SK-N-SH treated with all-trans-retinoic acid at 6 μM for 48 hours (cell line): ENCODE measurements at regions not wholly inside any gene's neighbourhood (a gene's known extent, or its start where the extent isn't known, plus 50 kb on each side); places are given as distances from the start of the nearest gene placed in this dataset.

Experiments used
- ATAC-seq: fragments of 200-7000 bp; cut with Tn5 transposase; 3 replicates; pipeline ENCODE4 v1.9.1; 2020; ENCODE audit warnings: mild to moderate bottlenecking, moderate library complexity
- CREB5 ChIP-seq: fragments of 250-450 bp; sonication (Bioruptor Pico); IDR thresholded peaks from 2 replicates; pipeline ENCODE4 v1.5.1; 2020; ENCODE audit warnings: low read depth, mild to moderate bottlenecking, moderate library complexity
- CSDC2 ChIP-seq: fragments of 250-450 bp; sonication (Bioruptor Pico); IDR thresholded peaks from 2 replicates; pipeline ENCODE4 v1.5.0; 2020; ENCODE audit warnings: mild to moderate bottlenecking, moderate library complexity
- CSRNP3 ChIP-seq: fragments of 250-450 bp; sonication (Bioruptor Pico); IDR thresholded peaks from 2 replicates; pipeline ENCODE4 v1.5.1; 2021; ENCODE audit warnings: mild to moderate bottlenecking, moderate library complexity
- ESRRG ChIP-seq: fragments of 250-450 bp; sonication (Bioruptor Pico); IDR thresholded peaks from 2 replicates; pipeline ENCODE4 v1.6.1; 2021; ENCODE audit warnings: mild to moderate bottlenecking
- GLIS3 ChIP-seq: fragments of 250-450 bp; sonication (Bioruptor Pico); IDR thresholded peaks from 2 replicates; pipeline ENCODE4 v1.5.0; 2020; ENCODE audit warnings: mild to moderate bottlenecking, moderate library complexity
- ISL1 ChIP-seq: fragments of 250-450 bp; sonication (Bioruptor Pico); IDR thresholded peaks from 2 replicates; pipeline ENCODE4 v2.1.2; 2022; ENCODE audit warnings: mild to moderate bottlenecking, moderate library complexity
- OSR1 ChIP-seq: fragments of 250-450 bp; sonication (Bioruptor Pico); IDR thresholded peaks from 2 replicates; pipeline ENCODE4 v1.8.0; 2022; ENCODE audit warnings: moderate library complexity, mild to moderate bottlenecking, inconsistent platforms
- POU6F1 ChIP-seq: fragments of 250-450 bp; sonication (Bioruptor Pico); IDR thresholded peaks from 2 replicates; pipeline ENCODE4 v1.8.0; 2021; ENCODE audit warnings: low read depth, mild to moderate bottlenecking, moderate library complexity, borderline replicate concordance
- PPARA ChIP-seq: fragments of 250-450 bp; sonication (Bioruptor Pico); IDR thresholded peaks from 2 replicates; pipeline ENCODE4 v1.5.0; 2020; ENCODE audit warnings: mild to moderate bottlenecking, borderline replicate concordance
- RARB ChIP-seq: fragments of 250-450 bp; sonication (Bioruptor Pico); IDR thresholded peaks from 2 replicates; pipeline ENCODE4 v1.8.0; 2021; ENCODE audit warnings: mild to moderate bottlenecking, moderate library complexity
- SNAI2 ChIP-seq: fragments of 250-450 bp; sonication (Bioruptor Pico); IDR thresholded peaks from 2 replicates; pipeline ENCODE4 v1.5.0; 2020; ENCODE audit warnings: mild to moderate bottlenecking, moderate library complexity
- TCF4 ChIP-seq: fragments of 250-450 bp; sonication (Bioruptor Pico); IDR thresholded peaks from 2 replicates; pipeline ENCODE4 v1.8.0; 2021; ENCODE audit warnings: mild to moderate bottlenecking, moderate library complexity, borderline replicate concordance
- TSHZ2 ChIP-seq: fragments of 250-450 bp; sonication (Bioruptor Pico); IDR thresholded peaks from 2 replicates; pipeline ENCODE4 v1.5.0; 2020; ENCODE audit warnings: mild to moderate bottlenecking, moderate library complexity
- ZC3H10 ChIP-seq: fragments of 250-450 bp; sonication (Bioruptor Pico); IDR thresholded peaks from 2 replicates; pipeline ENCODE4 v1.5.1; 2021; ENCODE audit warnings: mild to moderate bottlenecking, moderate library complexity
- ZFP3 ChIP-seq: fragments of 250-450 bp; sonication (Bioruptor Pico); IDR thresholded peaks from 2 replicates; pipeline ENCODE4 v1.5.0; 2020; ENCODE audit warnings: mild to moderate bottlenecking, moderate library complexity
- ZNF565 ChIP-seq: fragments of 450-650 bp; formaldehyde crosslinking; conservative IDR thresholded peaks from 2 replicates; pipeline ENCODE4 v1.5.0; 2020; ENCODE audit warnings: low read depth, mild to moderate bottlenecking, moderate library complexity
- ZNF70 ChIP-seq: fragments of 450-650 bp; formaldehyde crosslinking; IDR thresholded peaks from 2 replicates; pipeline ENCODE4 v1.5.0; 2020; ENCODE audit warnings: mild to moderate bottlenecking, moderate library complexity
- ZNF8 ChIP-seq: fragments of 450-650 bp; formaldehyde crosslinking; IDR thresholded peaks from 2 replicates; pipeline ENCODE4 v1.5.0; 2020; ENCODE audit warnings: mild to moderate bottlenecking, moderate library complexity
- TF ChIP-seq, protein P1 (sequence below): fragments of 250-450 bp; sonication (Bioruptor Pico); IDR thresholded peaks from 2 replicates; pipeline ENCODE4 v1.8.0; 2020; ENCODE audit warnings: mild to moderate bottlenecking, moderate library complexity, borderline replicate concordance

DNA sequence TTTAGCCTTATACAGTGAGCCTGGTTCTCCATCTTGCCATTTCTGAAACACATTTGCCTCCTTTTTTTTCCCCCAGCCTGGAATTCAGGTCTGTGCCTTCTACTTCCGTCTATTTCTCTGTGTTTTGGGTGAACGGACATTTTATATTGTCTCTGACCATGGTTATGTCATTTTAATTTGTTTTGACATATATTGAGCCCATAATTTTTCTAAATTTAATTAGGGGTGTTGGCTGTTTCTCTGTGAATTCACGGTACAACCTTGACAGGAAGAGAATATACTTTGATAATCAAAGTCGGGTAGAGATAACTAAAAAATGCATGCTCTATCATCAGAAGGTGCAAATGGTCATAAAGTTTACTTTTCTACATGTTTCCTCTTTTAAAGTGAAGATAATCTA lies 361.4 kb downstream of the VGLL3 start:
- ATAC-seq, result no peak
- no peak for TF ChIP-seq CSDC2 (CRISPR knock-in tag)

GRCh38 chr3:86624192-86624591 lies 366.8 kb downstream of the VGLL3 start:
- no peak for ATAC-seq
- TF ChIP-seq CSRNP3, result no peak
- no peak for TF ChIP-seq POU6F1
- no peak for TF ChIP-seq PPARA (CRISPR knock-in tag)
- TF ChIP-seq ZNF70 (CRISPR knock-in tag), result no peak
- no peak for TF ChIP-seq TCF4
- no peak for TF ChIP-seq ZFP3 (CRISPR knock-in tag)

DNA sequence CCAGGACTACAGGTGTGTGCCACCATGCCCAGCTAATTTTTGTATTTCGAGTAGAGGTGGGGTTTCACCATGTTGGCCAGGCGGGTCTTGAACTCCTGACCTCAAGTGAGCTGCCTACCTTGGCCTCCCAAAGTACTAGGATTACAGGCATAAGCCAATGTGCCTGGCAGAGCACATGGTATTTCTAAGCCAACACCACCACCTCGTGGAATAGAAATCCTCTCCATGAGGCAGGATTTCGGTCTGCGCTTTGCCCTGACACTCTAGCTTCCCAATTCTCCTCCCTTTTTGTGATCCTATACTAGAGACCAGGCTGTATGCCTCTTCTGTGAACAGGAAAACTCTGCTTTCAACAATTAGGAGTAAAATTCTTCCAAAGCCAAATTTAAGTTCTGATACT lies 372.2 kb downstream of the VGLL3 start:
- TF ChIP-seq PPARA (CRISPR knock-in tag) (no peak), RARB (CRISPR knock-in tag) (no peak), TCF4 (no peak), ZFP3 (CRISPR knock-in tag) (no peak), OSR1 (CRISPR knock-in tag) (no peak), ESRRG (no peak)
- no peak for ATAC-seq

- no peak for ATAC-seq
- no peak for TF ChIP-seq CREB5 (CRISPR knock-in tag)
- TF ChIP-seq PPARA (CRISPR knock-in tag), result no peak
- no peak for TF ChIP-seq GLIS3 (CRISPR knock-in tag)
- TF ChIP-seq, protein P1, sequence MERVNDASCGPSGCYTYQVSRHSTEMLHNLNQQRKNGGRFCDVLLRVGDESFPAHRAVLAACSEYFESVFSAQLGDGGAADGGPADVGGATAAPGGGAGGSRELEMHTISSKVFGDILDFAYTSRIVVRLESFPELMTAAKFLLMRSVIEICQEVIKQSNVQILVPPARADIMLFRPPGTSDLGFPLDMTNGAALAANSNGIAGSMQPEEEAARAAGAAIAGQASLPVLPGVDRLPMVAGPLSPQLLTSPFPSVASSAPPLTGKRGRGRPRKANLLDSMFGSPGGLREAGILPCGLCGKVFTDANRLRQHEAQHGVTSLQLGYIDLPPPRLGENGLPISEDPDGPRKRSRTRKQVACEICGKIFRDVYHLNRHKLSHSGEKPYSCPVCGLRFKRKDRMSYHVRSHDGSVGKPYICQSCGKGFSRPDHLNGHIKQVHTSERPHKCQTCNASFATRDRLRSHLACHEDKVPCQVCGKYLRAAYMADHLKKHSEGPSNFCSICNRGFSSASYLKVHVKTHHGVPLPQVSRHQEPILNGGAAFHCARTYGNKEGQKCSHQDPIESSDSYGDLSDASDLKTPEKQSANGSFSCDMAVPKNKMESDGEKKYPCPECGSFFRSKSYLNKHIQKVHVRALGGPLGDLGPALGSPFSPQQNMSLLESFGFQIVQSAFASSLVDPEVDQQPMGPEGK (CRISPR knock-in tag), result no peak
- no peak for TF ChIP-seq ZNF565
- no peak for TF ChIP-seq ZC3H10 (CRISPR knock-in tag)
- no peak for TF ChIP-seq OSR1 (CRISPR knock-in tag)
- no peak for TF ChIP-seq TSHZ2 (CRISPR knock-in tag)
- TF ChIP-seq ZNF8, result no peak
- TF ChIP-seq ISL1 (CRISPR knock-in tag), result no peak
- no peak for TF ChIP-seq POU6F1
- no peak for TF ChIP-seq SNAI2 (CRISPR knock-in tag)
- TF ChIP-seq RARB (CRISPR knock-in tag), result no peak
Measured at GRCh38 chr3:86605166-86605565, 385.8 kb downstream of the VGLL3 start.
